ENCODE measurements at regions not wholly inside any gene's neighbourhood (a gene's known extent, or its start where the extent isn't known, plus 50 kb on each side); places are given as distances from the start of the nearest gene placed in this dataset.
A peak's percentile ranks its signal among the peaks of the same experiment; 100 is the strongest.
"Not testable (repeated sequence)": the region's sequence is repeated elsewhere in the genome, so short reads cannot be mapped to it uniquely, and the experiment has no call there.

DNA sequence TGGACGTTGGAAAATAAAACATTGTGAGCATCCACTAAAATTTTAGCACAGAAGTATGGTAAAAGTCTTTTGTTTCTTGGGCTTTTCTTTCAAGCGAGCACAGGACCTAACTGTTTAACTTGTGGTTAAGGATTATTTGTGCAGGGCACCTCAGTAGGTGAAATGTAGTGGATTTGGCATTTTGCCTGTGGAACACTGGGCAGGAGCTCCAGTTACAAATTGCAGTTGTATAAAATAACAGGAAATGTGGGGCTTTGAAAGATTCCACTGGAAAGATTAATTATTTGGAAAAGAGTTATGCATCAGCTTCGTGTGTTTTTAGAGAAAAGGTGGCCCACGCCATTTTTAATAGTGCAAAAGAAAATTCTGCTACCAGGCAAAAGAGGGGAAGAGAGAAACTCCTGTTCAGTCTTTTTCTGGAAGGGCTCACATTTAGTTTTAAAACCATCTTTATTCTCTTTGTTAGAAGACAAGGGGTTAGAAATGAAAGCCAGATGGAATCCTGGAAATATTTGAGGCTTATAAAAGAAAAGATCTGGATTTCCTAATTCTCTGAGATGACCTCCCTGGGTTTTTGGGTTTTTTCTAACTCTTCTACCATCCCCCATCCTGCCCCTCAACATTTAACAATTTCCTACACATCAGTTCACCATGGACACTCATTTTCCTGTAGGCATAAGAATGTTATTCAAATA, 144.3 kb upstream of the SERTAD2 start:
- no peak for DNase-seq

DNA sequence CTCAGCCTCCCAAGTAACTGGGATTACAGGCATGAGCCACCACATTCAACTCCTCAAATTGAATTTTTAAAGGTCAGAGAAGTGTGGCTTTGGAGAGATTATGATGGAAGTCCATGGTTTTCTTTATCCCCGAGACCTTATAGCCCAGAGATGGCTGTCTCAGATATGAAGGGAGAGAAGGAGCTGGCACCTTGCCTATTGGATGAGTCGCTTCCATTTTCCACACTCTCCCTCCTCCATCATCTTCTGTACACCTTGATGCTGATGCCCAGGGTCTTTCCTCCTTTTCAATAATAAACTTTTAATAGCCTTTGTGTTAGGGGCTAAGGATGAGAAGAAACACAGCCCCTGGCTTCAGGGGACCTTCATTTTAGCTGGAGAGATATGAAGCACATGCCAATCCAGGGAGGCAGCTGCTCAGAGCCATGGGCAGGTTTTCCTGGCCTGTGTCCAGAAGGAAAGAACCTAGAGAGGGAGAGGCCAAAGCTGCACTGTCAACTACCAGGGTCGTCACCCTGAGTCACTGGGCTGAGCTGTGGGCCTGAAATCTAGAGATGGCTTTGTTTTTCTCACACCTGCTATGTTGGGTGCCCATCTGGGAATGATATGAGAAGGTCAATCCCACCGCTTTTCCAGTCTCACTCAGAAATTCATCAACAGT, 146.0 kb upstream of the SERTAD2 start:
- no peak for DNase-seq

DNA sequence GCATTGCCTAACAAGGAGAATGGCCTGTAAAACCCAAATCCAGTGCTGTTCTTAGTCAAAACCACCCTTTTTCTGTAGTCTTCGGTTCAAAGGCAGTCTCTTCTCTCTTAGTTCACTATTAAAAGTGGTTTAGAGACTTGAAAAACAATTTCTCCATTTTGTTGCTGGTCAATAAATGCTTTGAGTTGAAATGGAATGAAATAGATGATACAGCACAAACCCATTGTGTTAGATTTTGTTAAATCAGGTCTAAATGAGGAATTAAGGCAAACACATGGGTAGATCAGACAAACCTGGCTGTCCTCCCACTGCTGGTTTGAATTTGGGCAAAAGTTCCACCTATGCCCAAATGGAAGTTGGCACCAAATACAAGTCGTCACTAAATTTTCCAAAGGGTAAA, 150.1 kb upstream of the SERTAD2 start:
- DNase-seq, result no peak

DNA sequence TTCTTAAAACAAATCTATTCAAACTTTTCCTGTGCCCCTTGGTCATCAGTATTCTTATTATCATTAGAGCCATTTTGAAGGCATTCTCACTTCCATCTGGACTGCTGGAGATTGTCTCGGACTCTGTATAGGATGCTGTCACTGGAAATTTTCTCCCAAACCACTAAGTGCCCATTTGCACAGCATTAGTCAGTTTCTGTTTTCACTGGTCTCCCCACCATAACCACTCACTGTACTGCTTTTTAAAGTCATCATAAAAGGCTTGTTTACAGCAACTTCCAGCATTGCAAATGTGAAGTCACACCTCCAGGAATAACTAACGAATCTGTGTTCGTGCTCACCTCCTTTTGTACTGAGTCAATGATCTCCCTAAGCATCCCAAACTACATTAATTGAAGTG, 150.9 kb upstream of the SERTAD2 start:
- no peak for DNase-seq

GRCh38 chr2:64807417-64807816, 153.7 kb upstream of the SERTAD2 start:
- no peak for DNase-seq

- no peak for DNase-seq
Measured at GRCh38 chr2:64808092-64808491, 154.4 kb upstream of the SERTAD2 start.

- DNase-seq, result no peak
Measured at GRCh38 chr2:64808754-64809153, 155.0 kb upstream of the SERTAD2 start.

DNA sequence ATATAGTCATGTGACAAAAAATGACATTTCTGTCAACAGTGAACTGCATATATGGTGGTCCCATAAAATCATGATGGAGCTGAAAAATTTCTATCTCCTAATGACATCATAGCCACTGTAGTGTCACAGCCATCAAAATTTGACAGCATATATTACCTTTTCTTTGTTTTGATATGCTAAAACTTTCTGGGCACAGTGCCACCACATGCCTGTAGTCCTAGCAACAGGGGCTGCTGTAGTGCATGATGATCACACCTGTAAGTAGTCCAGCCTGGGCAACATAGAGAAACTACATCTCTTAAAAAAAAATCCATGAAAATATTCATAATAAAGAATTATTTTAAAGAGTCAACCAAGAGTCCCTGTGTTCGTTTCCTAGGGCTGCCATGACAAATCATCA, 155.5 kb upstream of the SERTAD2 start:
- no peak for DNase-seq

DNA sequence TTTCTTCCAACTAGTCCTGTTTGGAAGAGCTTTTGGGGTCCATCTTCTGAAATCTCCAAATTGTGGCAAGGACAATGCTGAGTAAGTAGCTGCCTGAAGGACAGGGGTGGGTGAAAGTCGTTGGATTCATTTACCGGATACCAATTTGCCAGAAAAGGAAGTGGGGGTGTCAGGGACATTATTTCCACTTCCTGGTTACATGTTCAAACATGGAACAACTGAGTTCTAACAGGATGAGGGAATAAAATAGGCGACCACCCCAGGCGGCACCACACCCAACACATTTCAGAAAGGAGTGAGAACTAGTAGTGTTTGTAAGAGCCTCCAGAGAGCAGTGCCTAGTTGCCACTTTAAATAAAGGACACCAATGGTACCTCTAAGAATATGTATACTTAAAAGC, 158.6 kb upstream of the SERTAD2 start:
- peak; percentile 23 for DNase-seq

GRCh38 chr2:64814007-64814406, 160.3 kb upstream of the SERTAD2 start:
- no peak for DNase-seq

DNA sequence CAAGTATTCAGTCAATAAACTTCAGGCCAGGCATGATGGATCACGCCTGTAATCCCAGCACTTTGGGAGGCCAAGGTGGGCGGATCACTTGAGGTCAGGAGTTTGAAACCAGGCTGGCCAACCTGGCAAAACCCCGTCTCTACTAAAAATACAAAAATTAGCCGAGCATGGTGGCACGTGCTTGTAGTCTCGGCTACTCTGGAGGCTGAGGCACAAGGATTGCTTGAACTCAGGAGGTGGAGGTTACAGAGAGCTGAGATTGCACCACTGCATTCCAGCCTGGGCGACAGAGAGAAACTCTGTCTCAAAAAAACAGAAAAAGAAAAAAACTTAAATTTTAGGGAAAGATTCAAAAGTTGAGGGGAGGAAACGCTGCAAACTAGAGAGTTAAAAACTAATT, 162.8 kb upstream of the SERTAD2 start:
- not testable (repeated sequence) for DNase-seq

DNA sequence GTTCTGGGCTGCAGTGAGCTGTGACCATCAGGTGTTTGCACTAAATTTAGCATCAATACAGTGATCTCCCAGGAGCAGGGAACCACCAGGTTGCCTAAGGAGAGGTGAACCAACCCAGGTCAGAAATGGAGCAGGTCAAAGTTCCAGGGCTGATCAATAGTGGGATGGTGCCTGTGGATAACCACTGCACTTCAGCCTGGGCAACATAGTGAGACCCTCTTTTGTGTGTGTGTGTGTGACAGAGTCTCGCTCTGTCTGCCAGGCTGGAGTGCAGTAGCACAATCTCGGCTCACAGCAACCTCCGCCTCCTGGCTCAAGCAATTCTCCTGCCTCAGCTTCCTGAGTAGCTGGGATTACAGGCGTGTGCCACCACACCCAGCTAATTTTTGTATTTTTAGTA, 163.7 kb upstream of the SERTAD2 start:
- DNase-seq, result no peak

DNA sequence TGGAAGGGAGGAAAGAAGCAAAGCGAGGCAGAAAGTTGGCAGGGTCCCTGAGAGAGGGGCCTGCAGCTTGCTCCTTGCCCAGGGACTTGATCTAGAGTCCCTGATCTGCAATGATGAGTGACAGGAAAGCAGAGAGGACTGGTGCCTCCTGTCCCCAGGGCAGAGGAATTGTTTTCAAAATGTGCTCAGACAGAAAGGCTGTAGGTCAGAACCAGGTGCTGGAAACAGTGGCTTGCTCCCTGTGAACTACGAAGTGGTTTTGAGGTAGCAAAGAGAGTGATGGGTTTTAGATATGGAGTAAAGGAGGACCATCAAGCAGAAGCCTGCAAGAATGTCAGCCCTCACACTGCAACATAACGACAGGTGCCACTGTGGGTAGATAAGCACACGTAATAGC, 164.9 kb upstream of the SERTAD2 start:
- DNase-seq, result no peak

DNA sequence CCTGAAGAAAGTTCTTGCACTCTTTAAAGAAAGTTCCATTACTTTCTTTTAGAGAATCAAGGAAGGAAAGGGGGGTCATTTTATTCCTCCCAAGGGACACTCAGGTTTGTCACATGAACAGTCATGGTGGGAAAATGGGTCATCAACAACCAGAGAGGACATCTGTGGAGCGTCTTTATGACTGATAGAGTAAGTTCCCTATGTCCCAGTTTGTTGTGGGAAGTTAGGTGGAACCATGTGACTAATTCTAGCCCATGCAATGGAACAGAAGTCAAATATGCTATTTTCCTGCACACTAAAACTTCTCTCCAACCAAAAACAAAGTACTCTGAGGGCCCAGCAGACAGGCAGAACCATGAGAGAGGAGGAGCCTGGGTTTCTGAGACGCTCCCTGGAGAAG, 165.6 kb upstream of the SERTAD2 start:
- DNase-seq, result no peak

GRCh38 chr2:64819774-64820688, 166.3 kb upstream of the SERTAD2 start:
- DNase-seq, result no peak

GRCh38 chr2:64820901-64821300, 167.2 kb upstream of the SERTAD2 start:
- no peak for DNase-seq

DNA sequence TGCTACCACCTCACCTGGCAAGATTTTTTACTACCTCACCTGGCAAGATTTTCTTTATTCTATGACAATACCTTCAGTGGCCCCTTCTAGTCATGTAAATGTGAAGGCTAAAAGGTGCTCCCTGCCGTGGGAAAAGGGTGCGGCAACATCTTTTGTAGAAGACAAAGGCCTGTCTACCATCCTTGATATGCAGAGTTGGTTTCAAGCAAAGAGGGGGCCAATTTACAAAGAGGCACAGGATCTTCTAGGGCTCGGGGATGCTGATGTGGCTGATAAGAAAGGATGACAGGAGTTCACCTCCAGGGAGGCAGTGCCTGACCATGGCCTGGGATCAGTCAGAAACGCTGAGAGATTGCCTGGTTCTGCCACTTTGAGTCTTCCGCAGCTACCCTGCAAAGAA, 165.4 kb upstream of the SLC1A4 start:
- no peak for DNase-seq

DNA sequence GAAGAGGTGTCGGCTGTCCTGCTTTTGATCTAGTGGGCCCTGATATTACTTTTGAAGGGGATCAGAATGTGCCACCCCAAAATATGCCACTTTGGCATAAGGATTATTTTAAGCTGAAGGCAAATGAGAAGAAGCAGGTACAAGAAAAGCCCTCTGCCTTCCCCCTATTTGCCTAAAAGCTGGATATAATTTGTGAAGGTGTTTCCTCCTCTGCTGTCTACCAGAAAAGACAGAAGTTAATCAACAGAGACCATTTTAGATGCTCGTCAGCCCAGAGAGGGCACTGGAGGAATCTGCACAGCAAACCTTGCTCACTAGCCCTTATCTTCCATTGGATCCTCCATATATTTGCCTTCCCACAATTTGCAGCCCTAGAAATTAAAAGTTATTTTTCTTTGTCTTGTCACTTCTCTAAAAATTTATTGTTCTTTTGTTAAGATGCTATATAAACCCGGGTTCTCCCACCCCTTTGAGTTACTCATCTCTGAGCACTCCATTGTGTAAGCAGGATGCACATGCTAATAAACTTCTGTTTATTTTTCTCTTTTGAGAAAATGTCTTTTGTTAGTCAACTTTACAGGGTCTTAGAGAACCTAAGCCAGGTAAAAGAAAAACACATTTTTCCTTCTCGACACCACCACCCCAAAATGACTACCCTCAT, 163.2 kb upstream of the SLC1A4 start:
- no peak for DNase-seq

GRCh38 chr2:64826703-64827102, 162.5 kb upstream of the SLC1A4 start:
- no peak for DNase-seq

DNA sequence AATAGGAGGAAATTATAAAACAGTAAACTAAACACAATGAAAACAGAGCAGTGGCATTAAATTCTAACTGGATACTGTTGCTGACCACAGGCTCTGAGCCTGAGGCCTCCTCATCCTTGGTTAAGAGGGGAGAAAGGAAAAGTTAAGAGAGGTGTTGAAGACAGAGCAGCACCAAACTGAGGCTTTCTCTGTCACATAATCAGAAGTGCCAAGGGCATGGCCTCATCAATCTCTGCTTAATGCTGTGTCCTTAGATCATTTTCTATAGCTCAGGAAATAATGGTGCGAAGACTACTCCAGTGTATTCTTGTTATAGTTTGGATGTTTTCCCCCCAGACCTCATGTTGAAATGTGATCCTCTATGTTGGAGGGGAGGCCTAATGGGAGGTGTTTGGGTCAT, 160.9 kb upstream of the SLC1A4 start:
- DNase-seq, result no peak

DNA sequence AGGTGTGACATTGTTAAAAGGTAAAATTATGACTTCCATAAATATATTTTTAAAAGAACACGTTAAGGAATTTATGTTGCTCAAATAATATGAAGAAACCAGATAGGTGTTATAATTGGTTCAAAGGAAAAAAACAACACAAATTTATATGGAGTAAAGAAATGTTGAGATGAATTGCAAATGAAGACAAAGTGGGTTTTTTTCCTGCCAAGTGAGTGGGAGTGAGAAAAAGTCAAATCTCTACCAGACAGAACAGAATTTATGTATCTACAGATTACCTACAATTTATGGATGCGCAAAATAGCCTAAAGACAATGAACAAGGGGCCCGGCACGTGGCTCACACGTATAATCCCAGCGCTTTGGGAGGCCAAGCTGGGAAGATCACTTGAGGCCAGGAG, 159.7 kb upstream of the SLC1A4 start:
- no peak for DNase-seq

GRCh38 chr2:64831134-64831976, 157.8 kb upstream of the SLC1A4 start:
- DNase-seq, result peak; percentile 72
